ENCODE measurements at regions not wholly inside any gene's neighbourhood (a gene's known extent, or its start where the extent isn't known, plus 50 kb on each side); places are given as distances from the start of the nearest gene placed in this dataset.

GRCh38 chr6:148231572-148231971 lies 111.1 kb upstream of the SASH1 start:
- H3K27ac Mint-ChIP-seq, result no peak overlapping the region
- Histone ChIP-seq H3K4me3 (ENCODE audit: low read length) (no peak overlapping the region), H3K36me3 (ENCODE audit: insufficient read depth, low read length) (no peaks in the 10 kb centered on the region), H3K27ac (ENCODE audit: low read depth, low read length) (no peak overlapping the region), H3K4me1 (ENCODE audit: insufficient read depth, low read length) (no peaks in the 10 kb centered on the region), H3K27me3 (ENCODE audit: insufficient read depth, low read length, poor library complexity, severe bottlenecking) (peaks cover 4% of the 10 kb centered on the region), H3K9me3 (ENCODE audit: low read length) (no peaks in the 10 kb centered on the region)
- H3K36me3 Mint-ChIP-seq, result no peaks in the 10 kb centered on the region
- peaks cover 4 to 13% of the 10 kb centered on the region in 2 donors for H3K27me3 Mint-ChIP-seq
- H3K4me3 Mint-ChIP-seq, result no peak overlapping the region
- H3K4me1 Mint-ChIP-seq, result no peaks in the 10 kb centered on the region
- POLR2A ChIA-PET, result no interaction called here
- H3K9me3 Mint-ChIP-seq, result no peaks in the 10 kb centered on the region
- DNase-seq, result no peak
- CTCF ChIA-PET, result no interaction called here

GRCh38 chr6:148235446-148235845 lies 107.2 kb upstream of the SASH1 start:
- H3K27me3 ChIP-seq (ENCODE audit: insufficient read depth, low read length, poor library complexity, severe bottlenecking), result peaks cover 4% of the 10 kb centered on the region
- no peak overlapping the region for H3K4me3 Mint-ChIP-seq
- H3K9me3 Mint-ChIP-seq, result peaks cover 0 to 2% (median 0%) of the 10 kb centered on the region in 5 donors
- POLR2A ChIA-PET, result no interaction called here
- no peak overlapping the region for H3K27ac Mint-ChIP-seq
- no peak overlapping the region for H3K4me3 ChIP-seq (ENCODE audit: low read length)
- H3K4me1 Mint-ChIP-seq, result no peaks in the 10 kb centered on the region
- CTCF ChIA-PET, result no interaction called here
- no peak for DNase-seq
- H3K27ac ChIP-seq (ENCODE audit: low read depth, low read length), result no peak overlapping the region
- no peaks in the 10 kb centered on the region for H3K9me3 ChIP-seq (ENCODE audit: low read length)
- H3K27me3 Mint-ChIP-seq, result peaks cover 4 to 14% of the 10 kb centered on the region in 2 donors
- no peaks in the 10 kb centered on the region for H3K36me3 ChIP-seq (ENCODE audit: insufficient read depth, low read length)
- H3K4me1 ChIP-seq (ENCODE audit: insufficient read depth, low read length), result no peaks in the 10 kb centered on the region
- H3K36me3 Mint-ChIP-seq, result no peaks in the 10 kb centered on the region

DNA sequence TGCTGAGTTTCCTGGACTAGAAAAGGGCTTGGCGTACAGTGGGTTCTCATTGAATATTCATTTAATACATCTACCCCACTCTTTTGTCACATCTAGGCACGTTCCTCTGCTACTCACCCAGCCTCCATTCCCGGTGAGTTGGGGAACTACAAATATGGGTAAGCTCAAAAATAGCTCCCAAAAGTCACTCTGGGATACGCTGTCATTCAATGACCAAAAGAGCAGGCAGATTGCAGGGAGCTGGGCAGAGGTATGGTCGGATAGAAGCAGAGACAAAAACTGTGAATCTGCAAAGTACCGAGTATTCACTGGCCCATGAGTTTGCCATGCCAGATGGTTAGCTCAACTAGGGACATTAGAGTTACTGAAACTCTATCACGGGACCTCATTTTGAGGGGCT lies 103.9 kb upstream of the SASH1 start:
- H3K9me3 Mint-ChIP-seq, result peaks cover 0 to 2% (median 0%) of the 10 kb centered on the region in 5 donors
- no peaks in the 10 kb centered on the region for H3K4me1 Mint-ChIP-seq
- H3K27me3 Mint-ChIP-seq, result peaks cover 5 to 26% of the 10 kb centered on the region in 2 donors
- Histone ChIP-seq H3K27me3 (ENCODE audit: insufficient read depth, low read length, poor library complexity, severe bottlenecking) (peaks cover 4% of the 10 kb centered on the region), H3K4me1 (ENCODE audit: insufficient read depth, low read length) (no peaks in the 10 kb centered on the region), H3K9me3 (ENCODE audit: low read length) (no peaks in the 10 kb centered on the region), H3K36me3 (ENCODE audit: insufficient read depth, low read length) (no peaks in the 10 kb centered on the region), H3K27ac (ENCODE audit: low read depth, low read length) (no peak overlapping the region), H3K4me3 (ENCODE audit: low read length) (no peak overlapping the region)
- no peaks in the 10 kb centered on the region for H3K36me3 Mint-ChIP-seq
- POLR2A ChIA-PET, result no interaction called here
- no peak for DNase-seq
- no peak overlapping the region for H3K27ac Mint-ChIP-seq
- no peak overlapping the region for H3K4me3 Mint-ChIP-seq
- CTCF ChIA-PET, result no interaction called here

DNA sequence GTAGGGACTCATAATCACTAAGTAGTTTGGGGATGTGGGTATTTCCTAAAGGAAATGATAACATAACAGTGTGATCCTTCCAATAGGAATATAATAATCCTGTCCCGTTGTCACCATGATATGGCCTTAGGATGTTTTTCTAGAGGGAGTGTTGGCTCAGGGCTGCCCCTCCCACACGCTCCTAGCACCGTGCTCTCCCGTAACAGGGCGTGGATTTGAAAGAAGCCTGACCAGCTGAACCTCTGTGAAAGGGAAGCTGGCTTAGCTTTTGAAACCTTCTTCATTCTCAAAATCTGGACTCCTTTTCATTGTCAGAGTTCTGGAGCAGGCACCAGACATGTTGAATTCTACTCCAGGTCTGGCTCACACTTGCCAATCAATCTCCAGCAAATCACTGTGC lies 103.4 kb upstream of the SASH1 start:
- no peaks in the 10 kb centered on the region for H3K9me3 ChIP-seq (ENCODE audit: low read length)
- H3K27ac Mint-ChIP-seq, result no peak overlapping the region

GRCh38 chr6:148239801-148240460 lies 102.7 kb upstream of the SASH1 start:
- Histone ChIP-seq H3K4me3 (ENCODE audit: low read length) (no peak overlapping the region), H3K9me3 (ENCODE audit: low read length) (no peaks in the 10 kb centered on the region), H3K27me3 (ENCODE audit: insufficient read depth, low read length, poor library complexity, severe bottlenecking) (peaks cover 2% of the 10 kb centered on the region), H3K36me3 (ENCODE audit: insufficient read depth, low read length) (no peaks in the 10 kb centered on the region), H3K27ac (ENCODE audit: low read depth, low read length) (no peak overlapping the region), H3K4me1 (ENCODE audit: insufficient read depth, low read length) (no peaks in the 10 kb centered on the region)
- no peaks in the 10 kb centered on the region for H3K4me1 Mint-ChIP-seq
- no peak overlapping the region for H3K27ac Mint-ChIP-seq
- ChIA-PET POLR2A (no interaction called here), CTCF (no interaction called here)
- H3K36me3 Mint-ChIP-seq, result no peaks in the 10 kb centered on the region
- no peak overlapping the region for H3K4me3 Mint-ChIP-seq
- H3K9me3 Mint-ChIP-seq, result peaks cover 0 to 2% (median 0%) of the 10 kb centered on the region in 5 donors
- no peak for DNase-seq
- peaks cover 12 to 23% of the 10 kb centered on the region in 2 donors for H3K27me3 Mint-ChIP-seq

More for the DNA sequence above, 103.4 kb upstream of the SASH1 start:
- Mint-ChIP-seq H3K9me3 (peaks cover 0 to 2% (median 0%) of the 10 kb centered on the region in 5 donors), H3K36me3 (no peaks in the 10 kb centered on the region), H3K27me3 (peaks cover 10 to 25% of the 10 kb centered on the region in 2 donors), H3K4me1 (no peaks in the 10 kb centered on the region), H3K4me3 (no peak overlapping the region)
- H3K4me1 ChIP-seq (ENCODE audit: insufficient read depth, low read length), result no peaks in the 10 kb centered on the region
- no peak overlapping the region for H3K4me3 ChIP-seq (ENCODE audit: low read length)
- no peak for DNase-seq
- ChIA-PET POLR2A (no interaction called here), CTCF (no interaction called here)
- no peaks in the 10 kb centered on the region for H3K36me3 ChIP-seq (ENCODE audit: insufficient read depth, low read length)
- H3K27me3 ChIP-seq (ENCODE audit: insufficient read depth, low read length, poor library complexity, severe bottlenecking), result peaks cover 4% of the 10 kb centered on the region
- H3K27ac ChIP-seq (ENCODE audit: low read depth, low read length), result no peak overlapping the region

GRCh38 chr6:148240461-148240840 lies 102.2 kb upstream of the SASH1 start:
- Mint-ChIP-seq H3K36me3 (peaks cover 0 to 1% (median 0%) of the 10 kb centered on the region in 3 donors), H3K27me3 (peaks cover 12 to 23% of the 10 kb centered on the region in 2 donors), H3K27ac (no peak overlapping the region), H3K9me3 (peaks cover 0 to 2% (median 0%) of the 10 kb centered on the region in 5 donors), H3K4me1 (no peaks in the 10 kb centered on the region), H3K4me3 (no peak overlapping the region)
- CTCF ChIA-PET, result interaction anchor here (0.7 kb wide), 1 partner anchor 11 kb away, joined by 3 read pairs; no protein-coding TSS in a partner anchor
- Histone ChIP-seq H3K4me3 (ENCODE audit: low read length) (no peak overlapping the region), H3K27ac (ENCODE audit: low read depth, low read length) (no peak overlapping the region), H3K36me3 (ENCODE audit: insufficient read depth, low read length) (no peaks in the 10 kb centered on the region), H3K27me3 (ENCODE audit: insufficient read depth, low read length, poor library complexity, severe bottlenecking) (no peaks in the 10 kb centered on the region), H3K9me3 (ENCODE audit: low read length) (no peaks in the 10 kb centered on the region), H3K4me1 (ENCODE audit: insufficient read depth, low read length) (no peaks in the 10 kb centered on the region)
- POLR2A ChIA-PET, result no interaction called here
- no peak for DNase-seq

GRCh38 chr6:148240861-148241477 lies 101.7 kb upstream of the SASH1 start:
- POLR2A ChIA-PET, result no interaction called here

GRCh38 chr6:148242180-148242579 lies 100.5 kb upstream of the SASH1 start:
- peaks cover 13 to 27% of the 10 kb centered on the region in 2 donors for H3K27me3 Mint-ChIP-seq
- no peaks in the 10 kb centered on the region for H3K4me1 Mint-ChIP-seq
- no peak overlapping the region for H3K27ac Mint-ChIP-seq
- no peak overlapping the region for H3K4me3 Mint-ChIP-seq
- DNase-seq, result no peak
- H3K27me3 ChIP-seq (ENCODE audit: insufficient read depth, low read length, poor library complexity, severe bottlenecking), result no peaks in the 10 kb centered on the region
- no peaks in the 10 kb centered on the region for H3K4me1 ChIP-seq (ENCODE audit: insufficient read depth, low read length)
- no peaks in the 10 kb centered on the region for H3K36me3 ChIP-seq (ENCODE audit: insufficient read depth, low read length)
- peaks cover 0 to 2% (median 0%) of the 10 kb centered on the region in 5 donors for H3K9me3 Mint-ChIP-seq
- H3K27ac ChIP-seq (ENCODE audit: low read depth, low read length), result no peak overlapping the region
- CTCF ChIA-PET, result no interaction called here
- peaks cover 0 to 2% (median 0%) of the 10 kb centered on the region in 3 donors for H3K36me3 Mint-ChIP-seq
- POLR2A ChIA-PET, result no interaction called here
- H3K9me3 ChIP-seq (ENCODE audit: low read length), result no peaks in the 10 kb centered on the region
- H3K4me3 ChIP-seq (ENCODE audit: low read length), result no peak overlapping the region

More at GRCh38 chr6:148240861-148241477, 101.7 kb upstream of the SASH1 start:
- no peak for DNase-seq
- H3K27me3 ChIP-seq (ENCODE audit: insufficient read depth, low read length, poor library complexity, severe bottlenecking), result no peaks in the 10 kb centered on the region
- H3K4me3 ChIP-seq (ENCODE audit: low read length), result no peak overlapping the region
- H3K27ac ChIP-seq (ENCODE audit: low read depth, low read length), result no peak overlapping the region
- peaks cover 0 to 2% (median 0%) of the 10 kb centered on the region in 5 donors for H3K9me3 Mint-ChIP-seq
- no peak overlapping the region for H3K27ac Mint-ChIP-seq
- H3K36me3 Mint-ChIP-seq, result peaks cover 0 to 2% (median 0%) of the 10 kb centered on the region in 3 donors
- H3K4me1 ChIP-seq (ENCODE audit: insufficient read depth, low read length), result no peaks in the 10 kb centered on the region
- no peak overlapping the region for H3K4me3 Mint-ChIP-seq
- CTCF ChIA-PET, result interaction anchor here (0.7 kb wide), 1 partner anchor 12 kb away, joined by 3 read pairs; no protein-coding TSS in a partner anchor
- H3K27me3 Mint-ChIP-seq, result peaks cover 10 to 23% of the 10 kb centered on the region in 2 donors
- no peaks in the 10 kb centered on the region for H3K36me3 ChIP-seq (ENCODE audit: insufficient read depth, low read length)
- no peaks in the 10 kb centered on the region for H3K9me3 ChIP-seq (ENCODE audit: low read length)
- H3K4me1 Mint-ChIP-seq, result no peaks in the 10 kb centered on the region

Data from CD8-positive, alpha-beta memory T cell (primary cell).